Stimulated activated CD4-positive, alpha-beta T cell treated with anti-CD3 and anti-CD28 coated beads, Interleukin-4, amount 100 ng/mL, for 24 hours (primary cell): ENCODE measurements at regions not wholly inside any gene's neighbourhood (a gene's known extent, or its start where the extent isn't known, plus 50 kb on each side); places are given as distances from the start of the nearest gene placed in this dataset.
A peak's percentile ranks its signal among the peaks of the same experiment; 100 is the strongest.
"Not testable (repeated sequence)": the region's sequence is repeated elsewhere in the genome, so short reads cannot be mapped to it uniquely, and the experiment has no call there.

Source experiments
- DNase-seq: peaks from one replicate; pipeline ENCODE4 v3.0.0-alpha.2; 2020

GRCh38 chr4:143819029-143819428, 86.3 kb downstream of the GYPE start:
- no peak for DNase-seq

GRCh38 chr4:143817866-143818265, 87.5 kb downstream of the GYPE start:
- DNase-seq, result not testable (repeated sequence)

GRCh38 chr4:143815375-143815774, 90.0 kb downstream of the GYPE start:
- DNase-seq, result not testable (repeated sequence)

- not testable (repeated sequence) for DNase-seq
Observed at GRCh38 chr4:143813431-143814154, 91.8 kb downstream of the GYPE start.

GRCh38 chr4:143791693-143792092, 91.2 kb upstream of the FREM3 start:
- DNase-seq, result not testable (repeated sequence)

GRCh38 chr4:143790425-143790824, 90.0 kb upstream of the FREM3 start:
- DNase-seq, result not testable (repeated sequence)

GRCh38 chr4:143789618-143790017, 89.1 kb upstream of the FREM3 start:
- not testable (repeated sequence) for DNase-seq

GRCh38 chr4:143784567-143784966, 84.1 kb upstream of the FREM3 start:
- no peak for DNase-seq

GRCh38 chr4:143782521-143782920, 82.0 kb upstream of the FREM3 start:
- no peak for DNase-seq

GRCh38 chr4:143773998-143774895, 73.8 kb upstream of the FREM3 start:
- DNase-seq, result peak; percentile 32

GRCh38 chr4:143771269-143771668, 70.8 kb upstream of the FREM3 start:
- no peak for DNase-seq

- DNase-seq, result no peak
Observed at GRCh38 chr4:143768007-143768591, 67.6 kb upstream of the FREM3 start.

- DNase-seq, result no peak
Observed at GRCh38 chr4:143763587-143763986, 63.1 kb upstream of the FREM3 start.

- DNase-seq, result no peak
Observed at GRCh38 chr4:143762511-143762910, 62.0 kb upstream of the FREM3 start.
